Neural progenitor cell (in vitro differentiated cells): ENCODE measurements at regions not wholly inside any gene's neighbourhood (a gene's known extent, or its start where the extent isn't known, plus 50 kb on each side); places are given as distances from the start of the nearest gene placed in this dataset.

Source experiments
- DNase-seq: peaks from one replicate; pipeline ENCODE4 v3.0.0-alpha.2; 2016; ENCODE audit warnings: low spot score
- H2AFZ ChIP-seq: fragments of 200-600 bp; sonication (generic); replicated peaks from 2 replicates; pipeline ENCODE4 v1.6.1; 2016; ENCODE audit warnings: antibody characterized with exemption
- H3F3A ChIP-seq: fragments of 200-600 bp; sonication (generic); 2 replicates; pipeline ENCODE4 v1.6.1; 2016; ENCODE audit warnings: antibody characterized with exemption, low read depth
- H3K27ac ChIP-seq: fragments of 200-600 bp; sonication (generic); 2 replicates; pipeline ENCODE4 v1.5.1; 2016; ENCODE audit warnings: mild to moderate bottlenecking
- H3K27me3 ChIP-seq: fragments of 200-600 bp; sonication (generic); 2 replicates; pipeline ENCODE4 v1.6.1; 2016; ENCODE audit warnings: mild to moderate bottlenecking, moderate library complexity
- H3K36me3 ChIP-seq: fragments of 200-600 bp; sonication (generic); 2 replicates; pipeline ENCODE4 v1.5.1; 2016
- H3K4me1 ChIP-seq: fragments of 200-600 bp; sonication (generic); 2 replicates; pipeline ENCODE4 v1.6.1; 2016; ENCODE audit warnings: mixed run types
- H3K4me2 ChIP-seq: fragments of 200-600 bp; sonication (generic); 2 replicates; pipeline ENCODE4 v1.6.1; 2016
- H3K4me3 ChIP-seq: fragments of 200-600 bp; sonication (generic); 2 replicates; pipeline ENCODE4 v1.5.1; 2016
- H3K79me2 ChIP-seq: fragments of 200-600 bp; sonication (generic); 2 replicates; pipeline ENCODE4 v1.6.1; 2016; ENCODE audit warnings: low read depth
- H3K9ac ChIP-seq: fragments of 200-600 bp; sonication (generic); 2 replicates; pipeline ENCODE4 v1.6.1; 2016
- H3K9me3 ChIP-seq: fragments of 200-600 bp; sonication (generic); 2 replicates; pipeline ENCODE4 v1.5.1; 2016; ENCODE audit warnings: low read depth
- H4K20me1 ChIP-seq: fragments of 200-600 bp; sonication (generic); 2 replicates; pipeline ENCODE4 v1.6.1; 2016; ENCODE audit warnings: low read depth
- H3K27ac Mint-ChIP-seq: 3 replicates; pipeline ENCODE4 v1.8.0; 2021; ENCODE audit warnings: mixed read lengths
- H3K27me3 Mint-ChIP-seq: 2 replicates; pipeline ENCODE4 v1.8.0; 2022; ENCODE audit warnings: low read depth, mild to moderate bottlenecking, inconsistent platforms, moderate library complexity, mixed read lengths; ENCODE audit not compliant: insufficient read depth
- H3K36me3 Mint-ChIP-seq: 3 replicates; pipeline ENCODE4 v1.8.0; 2021; ENCODE audit warnings: mixed read lengths
- H3K4me1 Mint-ChIP-seq: 3 replicates; pipeline ENCODE4 v1.8.0; 2021; ENCODE audit warnings: mixed read lengths
- H3K4me3 Mint-ChIP-seq: 3 replicates; pipeline ENCODE4 v1.8.0; 2021; ENCODE audit warnings: mild to moderate bottlenecking, moderate library complexity, mixed read lengths
- H3K9me3 Mint-ChIP-seq: 3 replicates; pipeline ENCODE4 v1.8.0; 2020; ENCODE audit warnings: mixed read lengths
- EZH2 ChIP-seq: fragments of 200-600 bp; sonication (generic); IDR thresholded peaks from 2 replicates; pipeline ENCODE4 v1.6.1; 2017; ENCODE audit warnings: antibody characterized with exemption, mild to moderate bottlenecking, moderate library complexity
- EZH2phosphoT487 ChIP-seq: fragments of 200-600 bp; sonication (generic); IDR thresholded peaks from 2 replicates; pipeline ENCODE4 v1.6.1; 2017; ENCODE audit warnings: antibody characterized with exemption
- TF ChIP-seq, protein P1 (sequence below): fragments of 200-600 bp; sonication (generic); IDR thresholded peaks from 2 replicates; pipeline ENCODE4 v1.5.1; 2017; ENCODE audit warnings: antibody characterized with exemption, mild to moderate bottlenecking

DNA sequence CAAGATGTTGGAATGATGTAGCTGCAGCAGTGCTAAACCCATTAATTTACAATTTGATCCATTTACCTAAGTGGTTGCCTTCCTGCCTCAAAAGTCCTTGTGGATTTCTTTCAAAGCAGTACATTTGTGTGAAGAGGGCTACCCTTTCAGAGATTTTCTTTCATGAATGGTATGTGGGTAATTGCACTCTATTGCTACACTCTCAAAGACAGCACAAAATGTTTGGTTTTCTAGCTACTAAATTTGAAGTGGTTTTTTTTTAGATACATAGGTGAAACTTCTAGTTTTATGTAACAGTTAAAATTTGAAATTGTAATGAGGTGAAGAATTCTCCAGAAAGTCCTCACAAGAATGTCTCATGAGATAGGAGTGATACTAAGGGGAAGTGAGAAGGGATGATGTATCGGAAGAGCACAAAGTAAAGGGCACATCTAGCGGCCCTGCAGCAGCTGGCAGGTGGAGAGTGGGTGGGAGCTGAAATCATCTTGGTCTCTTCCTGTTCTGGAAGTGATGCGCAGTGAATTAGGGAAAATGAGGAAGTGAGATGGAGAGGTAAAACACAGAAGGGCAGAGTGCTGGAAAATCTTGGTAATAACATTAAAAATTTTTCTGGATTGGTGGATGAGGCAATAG, 236.8 kb upstream of the MAN1A1 start:
- Histone ChIP-seq H3K9ac (no peak overlapping the region), H3K9me3 (no peaks in the 10 kb centered on the region), H3F3A (no peaks in the 10 kb centered on the region), H3K27me3 (no peaks in the 10 kb centered on the region), H3K4me3 (no peak overlapping the region), H2AFZ (no peak overlapping the region), H3K4me1 (peaks cover 16% of the 10 kb centered on the region), H3K27ac (no peak overlapping the region), H3K36me3 (no peaks in the 10 kb centered on the region), H4K20me1 (no peaks in the 10 kb centered on the region), H3K79me2 (no peaks in the 10 kb centered on the region), H3K4me2 (no peak overlapping the region)
- Mint-ChIP-seq H3K4me3 (no peak overlapping the region), H3K36me3 (no peaks in the 10 kb centered on the region), H3K9me3 (no peaks in the 10 kb centered on the region), H3K27me3 (no peaks in the 10 kb centered on the region), H3K4me1 (peaks cover 4% of the 10 kb centered on the region), H3K27ac (no peak overlapping the region)
- TF ChIP-seq, protein P1, sequence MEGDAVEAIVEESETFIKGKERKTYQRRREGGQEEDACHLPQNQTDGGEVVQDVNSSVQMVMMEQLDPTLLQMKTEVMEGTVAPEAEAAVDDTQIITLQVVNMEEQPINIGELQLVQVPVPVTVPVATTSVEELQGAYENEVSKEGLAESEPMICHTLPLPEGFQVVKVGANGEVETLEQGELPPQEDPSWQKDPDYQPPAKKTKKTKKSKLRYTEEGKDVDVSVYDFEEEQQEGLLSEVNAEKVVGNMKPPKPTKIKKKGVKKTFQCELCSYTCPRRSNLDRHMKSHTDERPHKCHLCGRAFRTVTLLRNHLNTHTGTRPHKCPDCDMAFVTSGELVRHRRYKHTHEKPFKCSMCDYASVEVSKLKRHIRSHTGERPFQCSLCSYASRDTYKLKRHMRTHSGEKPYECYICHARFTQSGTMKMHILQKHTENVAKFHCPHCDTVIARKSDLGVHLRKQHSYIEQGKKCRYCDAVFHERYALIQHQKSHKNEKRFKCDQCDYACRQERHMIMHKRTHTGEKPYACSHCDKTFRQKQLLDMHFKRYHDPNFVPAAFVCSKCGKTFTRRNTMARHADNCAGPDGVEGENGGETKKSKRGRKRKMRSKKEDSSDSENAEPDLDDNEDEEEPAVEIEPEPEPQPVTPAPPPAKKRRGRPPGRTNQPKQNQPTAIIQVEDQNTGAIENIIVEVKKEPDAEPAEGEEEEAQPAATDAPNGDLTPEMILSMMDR, result no peak
- TF ChIP-seq EZH2 (no peak), EZH2phosphoT487 (no peak)
- DNase-seq, result no peak

DNA sequence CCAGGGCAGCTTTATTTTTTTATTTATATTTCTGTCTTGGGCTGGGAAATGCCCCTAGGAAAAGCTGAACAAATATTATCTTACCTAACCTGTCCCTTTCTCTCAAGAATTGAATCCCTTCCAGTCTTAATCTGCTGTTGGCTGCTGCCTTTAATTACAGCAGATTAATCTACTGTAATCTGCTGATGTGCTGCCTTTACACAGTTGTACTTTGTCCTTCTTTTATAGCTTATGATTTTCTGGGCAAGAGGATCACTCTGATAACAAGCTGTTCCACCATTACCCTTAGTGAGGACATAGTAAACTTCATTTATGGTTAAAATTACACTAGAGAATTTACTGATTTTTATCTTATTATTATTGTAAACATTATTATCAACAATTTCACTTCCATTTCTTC, 234.5 kb upstream of the MAN1A1 start:
- H3K4me1 Mint-ChIP-seq, result no peaks in the 10 kb centered on the region
- no peak for TF ChIP-seq EZH2
- TF ChIP-seq EZH2phosphoT487, result no peak
- TF ChIP-seq, protein P1, result no peak
- Histone ChIP-seq H3K27ac (no peak overlapping the region), H3K4me2 (no peak overlapping the region), H4K20me1 (no peaks in the 10 kb centered on the region), H3K36me3 (no peaks in the 10 kb centered on the region), H3K4me1 (peaks cover 16% of the 10 kb centered on the region), H2AFZ (no peak overlapping the region), H3K9ac (no peak overlapping the region), H3K9me3 (no peaks in the 10 kb centered on the region), H3K4me3 (no peak overlapping the region), H3K27me3 (no peaks in the 10 kb centered on the region), H3F3A (no peaks in the 10 kb centered on the region), H3K79me2 (no peaks in the 10 kb centered on the region)
- no peaks in the 10 kb centered on the region for H3K9me3 Mint-ChIP-seq
- no peak for DNase-seq
- no peak overlapping the region for H3K27ac Mint-ChIP-seq
- H3K36me3 Mint-ChIP-seq, result no peaks in the 10 kb centered on the region
- H3K4me3 Mint-ChIP-seq, result no peak overlapping the region
- H3K27me3 Mint-ChIP-seq, result no peaks in the 10 kb centered on the region

GRCh38 chr6:119581220-119581619, 231.7 kb upstream of the MAN1A1 start:
- Histone ChIP-seq H3K9ac (no peak overlapping the region), H3K4me2 (no peak overlapping the region), H3K36me3 (no peaks in the 10 kb centered on the region), H3F3A (no peaks in the 10 kb centered on the region), H3K4me1 (peaks cover 12% of the 10 kb centered on the region), H3K9me3 (no peaks in the 10 kb centered on the region), H2AFZ (no peak overlapping the region), H4K20me1 (no peaks in the 10 kb centered on the region), H3K27ac (no peak overlapping the region), H3K79me2 (no peaks in the 10 kb centered on the region), H3K27me3 (no peaks in the 10 kb centered on the region), H3K4me3 (no peak overlapping the region)
- peaks cover 5% of the 10 kb centered on the region for H3K9me3 Mint-ChIP-seq
- TF ChIP-seq EZH2phosphoT487, result no peak
- TF ChIP-seq EZH2, result no peak
- TF ChIP-seq, protein P1, result no peak
- H3K36me3 Mint-ChIP-seq, result no peaks in the 10 kb centered on the region
- DNase-seq, result no peak
- H3K27ac Mint-ChIP-seq, result no peak overlapping the region
- H3K4me3 Mint-ChIP-seq, result no peak overlapping the region
- no peaks in the 10 kb centered on the region for H3K4me1 Mint-ChIP-seq
- no peaks in the 10 kb centered on the region for H3K27me3 Mint-ChIP-seq
